OCI-LY1 (cell line): ENCODE measurements at regions not wholly inside any gene's neighbourhood (a gene's known extent, or its start where the extent isn't known, plus 50 kb on each side); places are given as distances from the start of the nearest gene placed in this dataset.

Source experiments
- EZH2 ChIP-seq: fragments of 200-600 bp; sonication (generic), shearing (Covaris generic); IDR thresholded peaks from 2 replicates; pipeline ENCODE4 v1.8.0; 2017; ENCODE audit warnings: borderline replicate concordance, mixed run types, mild to moderate bottlenecking, antibody characterized with exemption, low read length, moderate library complexity, mixed read lengths
- TF ChIP-seq, protein P1 (sequence below): fragments of 200-600 bp; sonication (generic), shearing (Covaris generic); IDR thresholded peaks from 2 replicates; pipeline ENCODE4 v1.5.1; 2017; ENCODE audit warnings: mild to moderate bottlenecking, antibody characterized with exemption, low read length, moderate library complexity, mixed read lengths

DNA sequence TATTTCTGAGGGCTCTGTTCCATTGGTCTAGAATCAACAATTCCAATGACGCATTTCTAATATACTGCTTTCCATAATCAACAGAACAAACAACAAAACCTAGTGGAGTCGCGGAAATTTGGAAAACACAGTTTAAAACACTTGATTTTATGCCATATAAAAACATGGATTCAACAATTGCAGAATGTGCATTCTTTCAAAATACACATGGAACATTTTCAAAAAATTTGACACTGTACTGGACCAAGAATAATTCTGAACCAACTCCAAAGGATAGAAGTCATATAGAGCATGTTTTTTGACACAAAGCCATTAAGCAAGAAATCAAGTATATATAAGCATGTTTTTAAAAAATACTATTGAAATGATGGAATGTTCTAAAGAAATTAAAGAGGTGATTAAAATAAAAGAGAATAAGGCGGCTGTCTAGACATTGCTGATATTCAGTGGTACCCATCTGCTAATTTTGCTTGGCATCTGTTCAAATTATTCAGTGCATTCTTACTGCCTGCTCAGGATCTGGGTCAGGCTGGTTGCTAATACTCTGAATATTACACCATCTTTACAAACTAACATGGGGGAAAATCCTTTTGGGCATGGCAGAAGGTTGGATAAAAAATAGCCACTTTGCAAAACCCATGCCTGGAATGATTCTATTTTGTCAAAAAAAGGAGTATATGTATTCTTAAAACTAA lies 221.3 kb downstream of the NPR3 start:
- TF ChIP-seq, protein P1, sequence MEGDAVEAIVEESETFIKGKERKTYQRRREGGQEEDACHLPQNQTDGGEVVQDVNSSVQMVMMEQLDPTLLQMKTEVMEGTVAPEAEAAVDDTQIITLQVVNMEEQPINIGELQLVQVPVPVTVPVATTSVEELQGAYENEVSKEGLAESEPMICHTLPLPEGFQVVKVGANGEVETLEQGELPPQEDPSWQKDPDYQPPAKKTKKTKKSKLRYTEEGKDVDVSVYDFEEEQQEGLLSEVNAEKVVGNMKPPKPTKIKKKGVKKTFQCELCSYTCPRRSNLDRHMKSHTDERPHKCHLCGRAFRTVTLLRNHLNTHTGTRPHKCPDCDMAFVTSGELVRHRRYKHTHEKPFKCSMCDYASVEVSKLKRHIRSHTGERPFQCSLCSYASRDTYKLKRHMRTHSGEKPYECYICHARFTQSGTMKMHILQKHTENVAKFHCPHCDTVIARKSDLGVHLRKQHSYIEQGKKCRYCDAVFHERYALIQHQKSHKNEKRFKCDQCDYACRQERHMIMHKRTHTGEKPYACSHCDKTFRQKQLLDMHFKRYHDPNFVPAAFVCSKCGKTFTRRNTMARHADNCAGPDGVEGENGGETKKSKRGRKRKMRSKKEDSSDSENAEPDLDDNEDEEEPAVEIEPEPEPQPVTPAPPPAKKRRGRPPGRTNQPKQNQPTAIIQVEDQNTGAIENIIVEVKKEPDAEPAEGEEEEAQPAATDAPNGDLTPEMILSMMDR, result no peak
- TF ChIP-seq EZH2, result no peak
